SK-N-SH treated with all-trans-retinoic acid at 6 μM for 48 hours (cell line): ENCODE measurements at regions not wholly inside any gene's neighbourhood (a gene's known extent, or its start where the extent isn't known, plus 50 kb on each side); places are given as distances from the start of the nearest gene placed in this dataset.
"Not testable (repeated sequence)": the region's sequence is repeated elsewhere in the genome, so short reads cannot be mapped to it uniquely, and the experiment has no call there.

Experiments used
- ESRRG ChIP-seq: fragments of 250-450 bp; sonication (Bioruptor Pico); IDR thresholded peaks from 2 replicates; pipeline ENCODE4 v1.6.1; 2021; ENCODE audit warnings: mild to moderate bottlenecking
- ISL1 ChIP-seq: fragments of 250-450 bp; sonication (Bioruptor Pico); IDR thresholded peaks from 2 replicates; pipeline ENCODE4 v2.1.2; 2022; ENCODE audit warnings: mild to moderate bottlenecking, moderate library complexity
- PPARA ChIP-seq: fragments of 250-450 bp; sonication (Bioruptor Pico); IDR thresholded peaks from 2 replicates; pipeline ENCODE4 v1.5.0; 2020; ENCODE audit warnings: mild to moderate bottlenecking, borderline replicate concordance
- TOX ChIP-seq: fragments of 250-450 bp; sonication (Bioruptor Pico); IDR thresholded peaks from 2 replicates; pipeline ENCODE4 v1.8.0; 2021; ENCODE audit warnings: mild to moderate bottlenecking, moderate library complexity, borderline replicate concordance
- ZFP3 ChIP-seq: fragments of 250-450 bp; sonication (Bioruptor Pico); IDR thresholded peaks from 2 replicates; pipeline ENCODE4 v1.5.0; 2020; ENCODE audit warnings: mild to moderate bottlenecking, moderate library complexity
- ZNF565 ChIP-seq: fragments of 450-650 bp; formaldehyde crosslinking; conservative IDR thresholded peaks from 2 replicates; pipeline ENCODE4 v1.5.0; 2020; ENCODE audit warnings: low read depth, mild to moderate bottlenecking, moderate library complexity
- ZNF8 ChIP-seq: fragments of 450-650 bp; formaldehyde crosslinking; IDR thresholded peaks from 2 replicates; pipeline ENCODE4 v1.5.0; 2020; ENCODE audit warnings: mild to moderate bottlenecking, moderate library complexity

DNA sequence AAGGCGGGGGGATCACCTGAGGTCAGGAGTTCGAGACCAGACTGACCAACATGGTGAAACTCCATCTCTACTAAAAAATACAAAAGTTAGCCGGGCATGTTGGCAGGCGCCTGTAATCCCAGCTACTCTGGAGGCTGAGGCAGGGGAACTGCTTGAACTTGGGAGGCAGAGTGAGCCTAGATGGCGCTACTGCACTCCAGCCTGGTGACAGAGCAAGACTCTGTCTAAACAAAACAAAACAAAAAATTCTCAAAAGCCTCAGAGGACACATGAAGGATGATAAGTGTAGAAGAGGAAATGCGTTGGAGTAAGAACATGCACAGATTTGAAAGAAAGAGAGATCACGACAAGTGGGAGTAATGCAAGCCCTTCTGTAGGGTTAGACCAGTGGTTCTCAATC, 138.4 kb upstream of the DIAPH2 start:
- TF ChIP-seq ESRRG (CRISPR knock-in tag); ZNF8; ZNF565 (CRISPR knock-in tag); ZFP3 (CRISPR knock-in tag); TOX (CRISPR knock-in tag); ISL1; PPARA: not testable (repeated sequence)
